HG03342 (cell line): ENCODE measurements at regions not wholly inside any gene's neighbourhood (a gene's known extent, or its start where the extent isn't known, plus 50 kb on each side); places are given as distances from the start of the nearest gene placed in this dataset.
"Not testable (repeated sequence)": the region's sequence is repeated elsewhere in the genome, so short reads cannot be mapped to it uniquely, and the experiment has no call there.

Source experiments
- ATAC-seq: cut with Tn5 transposase; IDR thresholded peaks from one replicate; pipeline ENCODE4 v1.9.1; 2021; ENCODE audit warnings: mild to moderate bottlenecking, moderate library complexity; ENCODE audit not compliant: unreplicated experiment

DNA sequence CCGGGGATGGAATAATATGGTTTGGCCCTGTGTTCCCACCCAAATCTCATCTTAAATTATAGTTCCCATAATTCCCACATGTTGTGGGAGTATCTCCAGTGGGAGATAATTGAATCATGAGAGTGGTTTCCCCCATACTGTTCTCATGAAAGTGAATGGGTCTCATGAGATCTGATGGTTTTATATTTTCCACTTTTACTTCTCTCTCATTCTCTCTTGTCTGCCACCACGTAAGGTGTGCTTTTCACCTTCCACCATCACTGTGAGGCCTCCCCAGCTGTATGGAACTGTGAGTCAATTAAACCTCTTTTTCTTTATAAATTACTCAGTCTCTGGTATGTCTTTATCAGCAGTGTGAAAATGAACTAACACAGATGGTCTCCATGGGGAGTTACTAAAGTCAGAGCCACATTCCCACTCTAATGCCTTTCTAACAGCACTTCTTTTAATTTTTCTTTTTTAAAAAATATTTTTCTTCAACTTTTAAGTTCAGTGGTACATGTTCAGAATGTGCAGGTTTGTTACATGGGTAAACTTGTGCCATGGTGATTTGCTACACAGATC, 306.6 kb downstream of the DTHD1 start:
- ATAC-seq: no peak

DNA sequence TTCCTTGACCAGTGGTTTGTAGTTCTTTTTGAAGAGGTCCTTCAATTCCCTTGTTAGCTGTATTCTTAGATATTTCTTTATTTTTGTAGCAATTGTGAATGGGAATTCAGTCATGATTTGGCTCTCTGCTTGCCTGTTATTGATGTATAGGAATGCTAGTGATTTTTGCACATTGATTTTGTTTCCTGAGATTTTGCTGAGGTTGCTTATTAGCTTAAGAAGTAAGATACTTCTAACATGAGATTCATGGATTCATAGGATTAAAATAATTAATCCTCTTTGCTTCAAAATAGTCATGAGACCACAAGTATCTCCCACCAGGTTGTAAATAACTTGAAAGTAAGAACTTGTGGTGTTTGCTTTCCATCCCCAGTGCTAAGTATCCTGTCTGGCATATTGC, 308.9 kb downstream of the DTHD1 start:
- ATAC-seq: no peak

DNA sequence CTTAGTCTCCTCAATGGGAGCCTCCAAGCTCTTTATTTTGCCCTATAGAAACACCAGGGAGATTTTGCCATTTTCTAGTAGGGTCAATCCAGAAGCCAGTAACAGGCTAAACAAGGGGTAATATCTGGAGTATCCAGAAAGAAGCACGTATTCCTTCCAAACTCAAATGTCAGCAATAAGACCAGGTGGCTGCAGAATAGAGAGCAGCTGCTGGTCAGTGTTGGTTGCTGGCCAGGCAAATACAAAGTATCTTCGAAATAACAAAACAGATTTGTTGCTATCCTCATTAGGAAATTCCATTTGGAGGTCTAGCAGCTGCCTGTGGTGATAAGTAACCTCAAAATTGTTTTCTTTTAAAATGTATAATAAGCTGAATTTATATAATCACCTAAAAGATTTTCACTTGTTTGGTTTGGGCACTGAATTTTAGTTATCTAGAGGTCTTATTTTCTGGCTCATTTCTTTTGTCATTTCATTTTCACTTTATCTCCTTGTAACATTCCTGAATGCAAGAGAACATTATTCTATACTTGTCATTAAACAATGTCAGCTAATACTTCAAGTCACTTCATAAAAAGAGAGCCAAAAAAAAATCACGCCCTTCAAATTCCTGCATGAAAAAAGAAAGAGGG, 320.6 kb downstream of the DTHD1 start:
- no peak for ATAC-seq

DNA sequence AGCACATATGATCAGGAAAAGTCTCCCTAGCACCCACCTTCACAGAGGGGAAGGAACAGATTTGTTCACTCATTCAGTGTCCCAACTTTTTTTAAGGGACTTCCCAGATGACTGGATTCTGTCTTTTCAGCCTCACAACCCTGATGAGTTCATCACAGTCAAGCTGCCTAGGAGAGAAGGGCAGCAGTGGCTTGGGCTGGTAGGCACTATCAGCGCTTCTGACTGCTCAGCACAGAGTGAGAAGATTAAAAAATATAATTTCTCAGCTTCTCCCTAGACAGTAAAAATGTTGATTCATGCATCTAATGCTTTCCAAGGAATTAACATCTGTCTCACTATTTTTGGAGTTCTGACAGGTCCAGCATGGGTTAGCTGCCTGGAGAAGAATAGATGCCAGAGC, 328.2 kb downstream of the DTHD1 start:
- no peak for ATAC-seq

DNA sequence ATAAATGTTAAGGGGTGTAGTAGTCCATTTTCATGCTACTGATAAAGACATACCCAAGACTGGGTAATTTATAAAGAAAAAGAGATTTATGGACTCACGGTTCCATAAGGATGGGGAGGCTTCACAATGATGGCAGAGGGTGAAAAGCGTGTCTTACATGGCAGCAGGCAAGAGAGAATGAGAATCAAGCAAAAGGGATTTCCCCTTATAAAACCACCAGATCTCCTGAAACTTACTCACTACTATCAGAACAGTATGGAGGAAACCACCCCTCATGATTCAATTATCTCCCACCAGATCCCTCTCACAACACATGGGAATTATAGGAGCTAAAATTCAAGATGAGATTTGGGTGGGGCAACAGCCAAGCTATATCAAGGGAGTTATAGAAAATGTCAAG, 329.2 kb downstream of the DTHD1 start:
- no peak for ATAC-seq

GRCh38 chr4:36613142-36613541, 331.7 kb downstream of the DTHD1 start:
- not testable (repeated sequence) for ATAC-seq

GRCh38 chr4:36614011-36614410, 332.6 kb downstream of the DTHD1 start:
- ATAC-seq: no peak

DNA sequence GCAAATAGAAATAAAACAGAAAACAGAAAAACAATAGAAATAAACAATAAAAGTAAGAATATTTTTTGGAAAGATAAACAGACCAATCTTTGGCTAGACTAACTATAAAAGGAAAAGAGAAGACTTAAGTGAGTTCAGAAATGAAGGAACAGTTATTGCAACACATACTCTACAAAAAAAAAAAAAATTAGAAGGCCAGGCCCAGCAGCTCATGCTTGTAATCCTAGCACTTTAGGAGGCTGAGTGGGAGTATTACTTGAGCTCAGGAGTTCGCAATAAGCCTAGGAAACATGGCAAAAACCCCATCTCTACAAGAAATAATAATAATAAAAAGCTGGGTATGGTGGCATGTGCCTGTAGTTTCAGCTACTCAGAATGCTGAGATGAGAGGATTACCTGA, 336.7 kb downstream of the DTHD1 start:
- no peak for ATAC-seq

DNA sequence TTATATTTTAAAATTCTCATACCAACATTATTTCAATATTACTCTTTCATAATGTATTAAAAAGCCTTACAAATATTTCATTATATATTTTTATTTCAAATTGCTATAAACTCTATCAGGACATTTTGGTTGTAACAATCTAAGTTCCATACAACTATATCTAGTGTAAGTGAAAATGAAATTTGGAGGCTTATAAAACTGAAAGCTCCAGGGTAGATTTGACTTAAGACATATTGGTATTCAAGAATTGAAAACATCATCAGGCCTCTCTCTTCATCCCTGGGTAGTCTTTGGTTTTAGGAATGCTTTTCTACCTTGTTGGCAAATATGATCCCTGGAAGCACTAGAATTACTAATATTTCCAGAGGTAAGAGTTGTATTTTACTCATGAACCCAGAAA, 342.6 kb downstream of the DTHD1 start:
- ATAC-seq: no peak

GRCh38 chr4:36638273-36638811, 356.9 kb downstream of the DTHD1 start:
- no peak for ATAC-seq

GRCh38 chr4:36640876-36641275, 359.5 kb downstream of the DTHD1 start:
- ATAC-seq: no peak

DNA sequence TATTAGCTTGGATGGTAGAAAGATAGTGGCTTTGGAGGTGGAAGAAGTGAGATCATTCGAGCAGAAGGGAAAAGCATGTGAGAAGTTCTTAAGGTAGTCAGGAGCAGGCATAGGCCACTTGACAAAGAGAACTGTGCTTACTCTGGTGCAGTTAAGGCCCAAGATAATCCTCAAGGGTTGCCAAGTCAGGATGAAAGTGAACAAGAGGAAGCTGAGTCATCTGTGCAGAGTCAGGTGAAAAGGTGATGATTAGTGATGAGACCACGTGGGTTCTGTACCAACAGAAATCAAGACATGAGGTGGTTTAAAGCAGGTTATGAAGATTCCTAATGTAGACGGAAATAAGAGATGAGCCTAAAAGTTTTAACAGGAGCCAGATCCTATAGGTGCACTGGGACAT, 369.8 kb downstream of the DTHD1 start:
- peak; percentile 99 for ATAC-seq

DNA sequence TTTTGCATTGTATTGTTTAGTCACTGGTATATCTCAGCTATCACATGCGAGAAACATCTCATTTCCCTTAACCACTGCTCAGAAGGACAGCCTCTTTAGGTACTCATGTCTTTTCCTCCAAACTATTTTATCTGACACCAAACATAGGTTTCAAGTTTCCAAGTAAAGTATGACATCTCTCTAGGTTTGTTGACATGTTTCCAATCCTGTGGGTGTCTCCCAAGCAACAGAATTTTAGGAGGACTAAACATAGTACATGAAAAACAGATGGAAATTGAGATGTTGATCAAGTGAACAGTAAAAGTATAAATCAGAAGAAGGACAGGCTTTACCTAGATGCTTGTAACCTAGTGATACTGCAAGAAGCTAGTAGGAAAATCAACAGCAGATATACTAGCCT, 371.4 kb downstream of the DTHD1 start:
- no peak for ATAC-seq

DNA sequence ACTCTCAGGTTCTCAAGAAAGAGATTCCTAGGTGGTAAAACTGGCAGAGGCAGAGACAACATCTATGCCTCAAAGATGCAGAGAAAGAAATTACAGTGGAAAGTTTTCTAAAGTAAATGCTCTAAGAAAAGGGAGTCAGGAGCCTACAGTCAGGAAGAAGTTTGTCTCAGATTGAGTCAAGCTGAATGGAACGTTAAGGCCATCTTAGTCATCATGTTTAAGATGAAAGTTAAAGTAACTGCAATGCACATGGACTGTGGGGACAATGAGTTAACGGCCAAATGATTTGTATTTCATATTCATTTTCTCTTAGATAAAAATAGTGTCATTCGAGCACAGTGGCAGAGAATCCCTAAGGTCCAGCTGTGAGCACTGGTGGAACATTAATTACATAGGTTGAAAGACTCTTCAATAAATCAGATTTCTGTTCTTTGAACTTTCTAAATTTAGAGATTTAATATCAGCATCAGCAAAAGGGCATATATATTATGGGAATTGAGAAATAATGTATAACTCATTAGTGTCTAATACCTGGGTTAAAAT, 384.6 kb downstream of the DTHD1 start:
- no peak for ATAC-seq

DNA sequence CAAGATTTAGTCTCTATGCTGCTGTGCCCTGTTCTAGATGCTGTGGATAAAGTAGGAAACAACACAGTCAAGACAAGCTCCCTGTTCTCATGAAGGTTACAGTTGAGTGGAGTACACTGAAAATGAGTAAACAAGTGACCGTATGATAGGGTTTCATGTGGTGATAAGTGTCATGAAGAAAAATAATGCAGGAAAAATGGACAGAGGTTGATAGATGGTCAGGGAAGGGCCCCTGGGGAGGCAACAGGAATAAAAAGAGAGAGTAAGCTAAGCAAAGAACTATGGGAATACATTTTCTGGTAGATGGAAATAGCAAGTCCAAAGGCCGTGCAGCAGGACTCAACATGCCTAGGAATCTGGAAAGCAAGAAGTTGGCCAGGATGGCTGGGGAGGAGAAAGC, 394.0 kb downstream of the DTHD1 start:
- no peak for ATAC-seq

DNA sequence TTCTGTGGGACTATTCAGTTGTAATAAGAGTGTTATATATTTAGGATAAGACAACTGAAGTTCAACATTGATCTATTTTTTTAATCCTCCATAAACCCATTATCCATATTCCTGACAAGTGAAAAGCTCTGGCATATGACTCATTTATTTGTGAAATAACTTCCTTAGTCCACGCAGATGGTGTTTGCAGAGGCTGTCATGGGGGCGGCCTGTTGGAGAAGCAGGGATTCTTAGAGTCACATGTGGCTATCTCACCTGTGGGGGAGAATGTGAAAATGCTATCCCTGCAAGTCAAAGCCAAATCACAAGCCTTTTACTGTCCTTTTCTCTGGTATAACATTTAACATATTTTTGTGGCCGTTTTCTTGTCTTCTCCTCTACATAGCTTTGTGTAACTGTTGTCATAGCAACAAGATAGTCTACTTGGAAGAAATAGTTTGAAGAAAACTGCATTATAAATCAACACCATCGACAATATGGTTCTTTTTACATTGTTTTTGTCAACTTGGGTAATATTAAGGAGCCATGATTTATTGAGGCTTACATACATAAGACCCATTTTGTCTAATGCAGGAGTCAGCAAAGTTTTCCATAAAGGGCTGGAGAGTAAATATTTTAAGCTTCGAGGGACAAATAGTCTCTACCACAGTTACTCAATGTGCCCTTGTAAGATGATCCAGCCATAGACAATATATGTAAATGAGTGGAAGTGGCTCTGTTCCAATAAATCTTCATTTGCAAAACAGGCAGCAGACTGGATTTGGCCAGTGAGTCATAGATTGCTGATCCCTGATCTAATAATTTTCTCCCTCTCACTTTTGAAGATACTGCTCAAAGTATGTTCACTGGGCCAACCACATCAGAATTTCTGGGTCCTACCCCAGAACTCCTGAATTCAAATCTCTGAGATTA, 395.0 kb downstream of the DTHD1 start:
- no peak for ATAC-seq

DNA sequence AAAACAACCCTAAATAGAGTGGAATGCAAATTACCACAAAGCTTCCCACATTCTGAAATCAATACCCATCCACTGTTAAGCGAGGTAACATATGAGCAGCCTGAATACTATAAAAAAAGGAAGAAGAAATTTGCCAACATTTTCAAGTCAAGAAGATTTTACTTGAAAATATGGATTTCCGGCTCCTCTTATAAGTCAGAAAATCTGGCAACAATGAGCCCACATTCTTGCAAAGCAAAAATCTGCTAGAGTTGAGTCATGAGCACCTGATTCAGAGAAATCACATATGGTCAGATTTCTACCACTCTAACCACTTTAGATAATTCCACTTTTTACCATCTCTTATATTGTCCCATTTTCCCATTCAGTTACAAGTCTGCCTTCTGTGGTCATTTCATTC, 395.7 kb downstream of the DTHD1 start:
- ATAC-seq: no peak

- no peak for ATAC-seq
Observed at GRCh38 chr4:36677874-36678273, 396.5 kb downstream of the DTHD1 start.

DNA sequence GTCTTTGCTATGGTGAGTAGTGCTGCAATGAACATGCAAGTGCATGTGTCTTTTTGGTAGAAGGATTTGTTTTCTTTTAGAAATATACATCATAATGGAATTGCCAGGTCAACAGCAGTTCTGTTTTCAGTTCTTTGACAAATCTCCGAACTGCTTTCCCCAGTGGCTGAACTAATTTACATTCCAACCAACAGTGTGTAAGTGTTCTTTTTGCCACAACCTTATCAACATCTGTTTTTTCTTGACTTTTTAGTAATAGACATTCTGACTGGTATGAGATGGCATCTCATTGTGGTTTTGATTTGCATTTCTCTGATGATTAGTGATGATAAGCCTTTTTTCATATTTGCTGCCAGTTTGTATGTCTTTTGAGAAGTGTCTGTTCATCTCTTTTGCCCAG, 406.3 kb downstream of the DTHD1 start:
- no peak for ATAC-seq

GRCh38 chr4:36692586-36692985, 411.2 kb downstream of the DTHD1 start:
- ATAC-seq: no peak

- ATAC-seq: no peak
Observed at GRCh38 chr4:36702245-36702644, 420.8 kb downstream of the DTHD1 start.

DNA sequence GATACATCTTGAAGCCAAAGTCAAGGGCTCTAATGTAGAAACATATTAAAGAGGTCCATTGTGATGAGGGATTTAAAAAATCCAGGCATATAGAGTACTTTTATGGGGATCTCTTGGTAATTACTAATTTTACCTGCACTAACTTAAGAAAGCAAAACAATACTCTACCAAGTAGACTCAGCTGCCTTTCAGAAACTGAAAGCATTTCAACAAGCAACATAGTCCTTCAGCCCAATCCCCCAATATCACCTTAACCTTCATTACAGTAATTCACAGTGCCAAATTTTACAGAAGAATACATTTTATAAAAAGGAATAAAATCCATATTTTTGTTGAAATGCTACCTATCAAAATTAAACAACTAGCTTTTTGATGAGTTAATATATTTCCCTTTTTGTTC, 422.9 kb downstream of the DTHD1 start:
- no peak for ATAC-seq
